Erythroblast (primary cell): ENCODE measurements at regions not wholly inside any gene's neighbourhood (a gene's known extent, or its start where the extent isn't known, plus 50 kb on each side); places are given as distances from the start of the nearest gene placed in this dataset.

Experiments
- GATA1 ChIP-seq: IDR thresholded peaks from 2 replicates; pipeline ENCODE4 v1.6.1; 2011; ENCODE audit warnings: low read depth, mild to moderate bottlenecking, control low read depth, low read length, moderate library complexity
- POLR2A ChIP-seq: IDR thresholded peaks from 2 replicates; pipeline ENCODE4 v1.6.1; 2011; ENCODE audit warnings: mild to moderate bottlenecking, low read length

DNA sequence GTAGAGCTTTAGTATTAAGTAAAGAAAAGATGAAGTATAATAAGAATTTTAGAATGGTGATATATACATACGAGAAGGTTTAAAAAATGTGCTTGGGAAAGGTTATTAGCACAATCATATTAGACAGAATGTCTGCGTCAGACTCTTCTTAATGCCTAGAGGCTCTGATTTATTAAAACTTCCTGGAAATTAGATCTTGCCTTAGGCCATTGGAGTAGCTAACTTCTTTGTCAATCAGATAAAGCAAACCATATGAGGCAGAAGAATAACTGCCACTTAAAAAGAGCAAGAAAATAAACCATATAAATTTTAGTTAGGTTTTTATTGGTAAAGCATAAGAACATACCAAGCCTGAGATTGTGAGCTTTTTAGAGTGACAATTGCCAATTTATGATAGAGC, 309.1 kb downstream of the TLL1 start:
- TF ChIP-seq POLR2A (no peak), GATA1 (no peak)
